GM18511 (cell line): ENCODE measurements at regions not wholly inside any gene's neighbourhood (a gene's known extent, or its start where the extent isn't known, plus 50 kb on each side); places are given as distances from the start of the nearest gene placed in this dataset.
A peak's percentile ranks its signal among the peaks of the same experiment; 100 is the strongest.
"Not testable (repeated sequence)": the region's sequence is repeated elsewhere in the genome, so short reads cannot be mapped to it uniquely, and the experiment has no call there.

Source experiments
- ATAC-seq: cut with Tn5 transposase; IDR thresholded peaks from one replicate; pipeline ENCODE4 v1.9.1; 2021; ENCODE audit warnings: mild to moderate bottlenecking, moderate library complexity; ENCODE audit not compliant: unreplicated experiment

GRCh38 chr10:91745090-91745831 lies 53.0 kb upstream of the TNKS2 start:
- no peak for ATAC-seq

GRCh38 chr10:91743465-91743864 lies 54.8 kb upstream of the TNKS2 start:
- ATAC-seq, result no peak

- no peak for ATAC-seq
Observed at GRCh38 chr10:91742229-91742628, 56.0 kb upstream of the TNKS2 start.

- no peak for ATAC-seq
Observed at GRCh38 chr10:91741356-91741755, 56.9 kb upstream of the TNKS2 start.

GRCh38 chr10:91740353-91740924 lies 57.8 kb upstream of the TNKS2 start:
- ATAC-seq, result no peak

GRCh38 chr10:91732265-91732664 lies 66.0 kb upstream of the TNKS2 start:
- ATAC-seq, result not testable (repeated sequence)

GRCh38 chr10:91729339-91729738 lies 68.9 kb upstream of the TNKS2 start:
- ATAC-seq, result not testable (repeated sequence)

- ATAC-seq, result no peak
Observed at GRCh38 chr10:91726355-91726754, 71.9 kb upstream of the TNKS2 start.

GRCh38 chr10:91724933-91725332 lies 73.3 kb upstream of the TNKS2 start:
- ATAC-seq, result no peak

- ATAC-seq, result no peak
Observed at GRCh38 chr10:91713461-91714072, 80.7 kb upstream of the PPP1R3C start.

GRCh38 chr10:91711885-91712680 lies 79.2 kb upstream of the PPP1R3C start:
- ATAC-seq, result peak; percentile 82

GRCh38 chr10:91709394-91709798 lies 76.5 kb upstream of the PPP1R3C start:
- no peak for ATAC-seq

- ATAC-seq, result no peak
Observed at GRCh38 chr10:91708174-91708861, 75.4 kb upstream of the PPP1R3C start.

GRCh38 chr10:91707236-91707635 lies 74.4 kb upstream of the PPP1R3C start:
- ATAC-seq, result no peak

GRCh38 chr10:91705948-91706670 lies 73.2 kb upstream of the PPP1R3C start:
- ATAC-seq, result no peak

- no peak for ATAC-seq
Observed at GRCh38 chr10:91702620-91703019, 69.7 kb upstream of the PPP1R3C start.

- ATAC-seq, result no peak
Observed at GRCh38 chr10:91700788-91701444, 68.0 kb upstream of the PPP1R3C start.

GRCh38 chr10:91700273-91700672 lies 67.4 kb upstream of the PPP1R3C start:
- no peak for ATAC-seq

GRCh38 chr10:91698258-91698657 lies 65.4 kb upstream of the PPP1R3C start:
- ATAC-seq, result no peak
